ENCODE measurements at regions not wholly inside any gene's neighbourhood (a gene's known extent, or its start where the extent isn't known, plus 50 kb on each side); places are given as distances from the start of the nearest gene placed in this dataset.
A peak's percentile ranks its signal among the peaks of the same experiment; 100 is the strongest.

DNA sequence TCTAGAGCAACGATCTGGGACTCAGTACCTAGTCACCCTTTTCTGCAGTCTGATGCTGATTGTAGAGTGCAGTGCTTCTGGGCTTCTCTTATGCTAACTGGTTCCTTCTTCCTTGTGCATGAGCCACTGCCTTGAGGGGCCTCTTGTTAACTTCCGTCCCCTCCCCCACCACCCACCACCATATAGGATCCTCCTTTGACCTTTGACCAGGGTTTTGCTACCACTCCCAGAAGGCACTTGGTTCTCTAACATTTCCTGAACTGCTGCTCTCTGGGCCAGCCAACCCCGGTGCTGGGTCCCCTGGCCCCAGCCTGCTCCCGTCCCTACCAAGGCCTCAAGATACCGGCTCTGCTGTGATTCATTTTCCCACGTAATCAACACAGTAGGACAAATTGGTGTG, 104.6 kb upstream of the KLF3 start:
- DNase-seq = no peak
- peaks cover 0 to 12% (median 5%) of the 10 kb centered on the region in 8 donors for H3K9me3 ChIP-seq
- no peaks in the 10 kb centered on the region for H3K36me3 ChIP-seq
- WGBS, 5 donors = 89 to 95% (median 94%) methylated on average over 6 of the region's 6 CpGs
- no peak overlapping the region for H3K4me3 ChIP-seq
- H3K27me3 ChIP-seq (replicated peaks in 1 of 7) = no peaks in the 10 kb centered on the region
- H3K4me1 ChIP-seq = peaks cover 0 to 15% (median 5%) of the 10 kb centered on the region in 6 donors
- H3K27ac ChIP-seq = no peak overlapping the region
- TF ChIP-seq POLR2A (IDR thresholded peaks at IDR 0.05) (no peak), POLR2AphosphoS5 (IDR thresholded peaks at IDR 0.05) (no peak)
- TF ChIP-seq, protein P1, sequence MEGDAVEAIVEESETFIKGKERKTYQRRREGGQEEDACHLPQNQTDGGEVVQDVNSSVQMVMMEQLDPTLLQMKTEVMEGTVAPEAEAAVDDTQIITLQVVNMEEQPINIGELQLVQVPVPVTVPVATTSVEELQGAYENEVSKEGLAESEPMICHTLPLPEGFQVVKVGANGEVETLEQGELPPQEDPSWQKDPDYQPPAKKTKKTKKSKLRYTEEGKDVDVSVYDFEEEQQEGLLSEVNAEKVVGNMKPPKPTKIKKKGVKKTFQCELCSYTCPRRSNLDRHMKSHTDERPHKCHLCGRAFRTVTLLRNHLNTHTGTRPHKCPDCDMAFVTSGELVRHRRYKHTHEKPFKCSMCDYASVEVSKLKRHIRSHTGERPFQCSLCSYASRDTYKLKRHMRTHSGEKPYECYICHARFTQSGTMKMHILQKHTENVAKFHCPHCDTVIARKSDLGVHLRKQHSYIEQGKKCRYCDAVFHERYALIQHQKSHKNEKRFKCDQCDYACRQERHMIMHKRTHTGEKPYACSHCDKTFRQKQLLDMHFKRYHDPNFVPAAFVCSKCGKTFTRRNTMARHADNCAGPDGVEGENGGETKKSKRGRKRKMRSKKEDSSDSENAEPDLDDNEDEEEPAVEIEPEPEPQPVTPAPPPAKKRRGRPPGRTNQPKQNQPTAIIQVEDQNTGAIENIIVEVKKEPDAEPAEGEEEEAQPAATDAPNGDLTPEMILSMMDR (IDR thresholded peaks at IDR 0.05 in 8 of 11, conservative IDR thresholded peaks at IDR 0.05 in 3 of 11) = no peak
- intact Hi-C loops (cut with DNase I; ENCODE audit: low total_unique reads) = no loop called here

DNA sequence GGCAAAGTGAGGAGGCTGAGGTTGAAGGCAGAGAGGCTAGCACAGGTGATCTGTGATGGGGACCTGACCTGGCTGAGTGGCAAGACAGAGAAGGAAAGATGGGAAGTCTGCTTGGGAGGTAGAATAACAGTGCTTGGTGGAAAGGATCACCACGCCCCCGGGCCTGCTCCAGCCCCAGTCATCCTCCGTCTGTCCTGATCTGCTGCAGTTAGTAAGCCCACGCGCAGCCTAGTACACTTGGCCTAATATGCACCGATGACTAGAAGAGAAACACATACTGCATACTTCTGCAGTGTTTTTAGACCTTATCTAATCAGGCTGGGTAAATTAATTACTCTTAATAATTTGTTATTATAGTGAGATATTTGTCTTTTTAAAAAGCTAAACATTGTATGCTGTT, 103.7 kb upstream of the KLF3 start:
- no peaks in the 10 kb centered on the region for H3K27me3 ChIP-seq (replicated peaks in 1 of 7)
- 89 to 97% (median 96%) methylated on average over 6 of the region's 6 CpGs for WGBS, 5 donors
- no peak overlapping the region for H3K4me3 ChIP-seq
- intact Hi-C loops (cut with DNase I; ENCODE audit: low total_unique reads) = no loop called here
- DNase-seq = no peak
- no peak overlapping the region for H3K27ac ChIP-seq
- H3K36me3 ChIP-seq = no peaks in the 10 kb centered on the region
- H3K4me1 ChIP-seq = peaks cover 0 to 15% (median 5%) of the 10 kb centered on the region in 6 donors
- no peak for TF ChIP-seq POLR2AphosphoS5 (IDR thresholded peaks at IDR 0.05)
- no peak for TF ChIP-seq POLR2A (IDR thresholded peaks at IDR 0.05)
- TF ChIP-seq, protein P1 (IDR thresholded peaks at IDR 0.05 in 8 of 11, conservative IDR thresholded peaks at IDR 0.05 in 3 of 11) = no peak
- peaks cover 0 to 7% (median 1%) of the 10 kb centered on the region in 8 donors for H3K9me3 ChIP-seq

DNA sequence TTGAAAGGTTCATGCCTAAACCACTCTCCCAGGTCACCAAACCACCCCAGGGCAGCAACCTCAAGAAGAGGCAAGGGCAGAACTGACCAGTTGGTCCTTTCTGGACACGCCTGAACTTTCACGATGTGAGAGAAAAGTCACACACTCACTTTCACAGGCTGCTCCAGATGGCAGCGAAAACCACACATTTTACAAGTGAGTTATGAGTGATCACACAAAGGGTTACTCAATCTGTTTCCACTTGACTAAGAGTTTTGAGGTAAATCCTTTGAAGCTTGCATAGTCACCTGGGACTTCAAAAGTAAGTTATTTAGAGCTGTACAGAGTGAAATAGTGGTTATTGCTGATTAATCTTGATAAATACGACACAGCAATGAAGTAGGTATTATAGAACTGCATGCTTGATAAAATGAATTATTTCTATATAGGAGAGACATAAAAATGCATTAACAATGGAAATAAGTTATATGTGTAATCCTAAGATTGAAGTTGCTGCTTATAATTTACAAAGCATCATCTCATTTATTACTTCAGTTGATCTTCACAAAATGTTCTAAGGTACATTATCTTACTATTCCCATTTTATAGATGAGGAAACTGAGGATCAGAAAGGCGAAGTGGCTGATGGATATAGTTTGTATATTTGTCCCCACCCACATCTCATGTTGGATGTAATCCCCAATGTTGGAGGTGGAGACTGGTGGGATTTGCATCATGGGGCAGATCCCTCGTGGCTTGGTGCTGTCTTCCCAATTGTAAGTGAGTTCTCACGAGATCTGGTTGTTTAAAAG, 103.0 kb upstream of the KLF3 start:
- intact Hi-C loops (cut with DNase I; ENCODE audit: low total_unique reads) = no loop called here
- WGBS, 5 donors = 70 to 83% (median 79%) methylated on average over 7 of the region's 7 CpGs
- H3K27me3 ChIP-seq (replicated peaks in 1 of 7) = no peaks in the 10 kb centered on the region
- peaks cover 0 to 15% (median 5%) of the 10 kb centered on the region in 6 donors for H3K4me1 ChIP-seq
- no peaks in the 10 kb centered on the region for H3K36me3 ChIP-seq
- TF ChIP-seq, protein P1 (IDR thresholded peaks at IDR 0.05 in 8 of 11, conservative IDR thresholded peaks at IDR 0.05 in 3 of 11) = no peak
- TF ChIP-seq POLR2A (IDR thresholded peaks at IDR 0.05) = no peak
- no peak for TF ChIP-seq POLR2AphosphoS5 (IDR thresholded peaks at IDR 0.05)
- no peak for DNase-seq
- H3K9me3 ChIP-seq = peaks cover 0 to under 1% (median 0%) of the 10 kb centered on the region in 8 donors
- no peak overlapping the region for H3K4me3 ChIP-seq
- no peak overlapping the region for H3K27ac ChIP-seq

DNA sequence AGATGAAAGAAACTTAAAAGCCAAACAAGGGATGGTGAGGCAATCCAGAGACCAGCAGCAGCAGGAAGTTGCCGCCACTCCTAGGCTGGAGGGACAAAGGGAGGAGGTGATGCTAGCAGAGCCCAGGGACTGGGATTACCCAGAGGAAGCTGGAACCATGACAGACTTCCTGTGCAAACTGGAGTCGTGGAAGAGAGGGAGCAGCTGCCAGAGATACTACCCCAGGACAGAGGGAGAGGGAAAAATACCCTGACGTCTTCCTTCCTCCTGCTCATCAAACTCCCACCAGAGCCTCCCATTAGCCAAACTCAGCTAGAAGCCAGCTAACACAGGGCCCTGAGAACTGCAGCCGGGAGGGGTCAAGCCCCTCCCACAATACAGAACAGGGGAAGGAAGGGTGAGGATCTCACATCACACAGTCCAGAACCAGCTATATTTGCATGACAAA, 101.2 kb upstream of the KLF3 start:
- Histone ChIP-seq H3K27me3 (replicated peaks in 1 of 7) (no peaks in the 10 kb centered on the region), H3K27ac (peak overlapping the region in 7 of 8 donors; percentile 15 to 55 (median 35)), H3K36me3 (no peaks in the 10 kb centered on the region), H3K4me1 (peaks cover 0 to 15% (median 5%) of the 10 kb centered on the region in 6 donors), H3K4me3 (no peak overlapping the region), H3K9me3 (no peaks in the 10 kb centered on the region)
- TF ChIP-seq, protein P1 (IDR thresholded peaks at IDR 0.05 in 8 of 11, conservative IDR thresholded peaks at IDR 0.05 in 3 of 11) = no peak
- peak in 2 of 3 donors; percentile 46 to 62 for TF ChIP-seq POLR2AphosphoS5 (IDR thresholded peaks at IDR 0.05)
- WGBS, 5 donors = 20 to 38% (median 25%) methylated on average over 4 of the region's 4 CpGs
- no peak for DNase-seq
- intact Hi-C loops (cut with DNase I; ENCODE audit: low total_unique reads) = no loop called here

All from spleen (tissue), 11 donors.